Heart left ventricle (tissue), 13 donors: ENCODE measurements at regions not wholly inside any gene's neighbourhood (a gene's known extent, or its start where the extent isn't known, plus 50 kb on each side); places are given as distances from the start of the nearest gene placed in this dataset.

Source experiments
- POLR2A ChIP-seq, 2 donors: fragments of 450-650 bp; IDR thresholded peaks; one replicate each; pipeline ENCODE4 v1.6.1; 2017; ENCODE audit warnings: antibody characterized with exemption in 2 of 2, mild to moderate bottlenecking in 2 of 2, moderate library complexity in 2 of 2
- TF ChIP-seq, protein P1 (sequence below), 12 donors: fragments of 200-600 bp; sonication (generic) in 4 of 12; IDR thresholded peaks; one replicate each; pipeline versions ENCODE4 v1.5.0 to v1.8.0; 2018 to 2022; ENCODE audit warnings: antibody characterized with exemption in 12 of 12, mild to moderate bottlenecking in 5 of 12
- donor health status: ischemic (EF 13 %, LVEDD 7.1; RV severe dilation, severe dysfunction).
- donor health status: DM: no; HTN: yes; CAD: no.
- donor health status: DM: no; HTN: no; CAD: no.
- donor health status: ischemic (EF 25% LVEDD 6.9; RV normal size, moderate dysfunction).
- donor health status: ischemic (EF 25% LVEDD 5.7; RV mildly dilated, moderate dysfunction).
- donor health status: ischemic (EF 35%, LVEDD 5.7; RV mildly dilated, moderate dysfunction).
- donor health status: nonischemic (EF 11% LVEDD 7.7; RV severe dilation, severe dysfunction).
- donor health status: DM: yes; HTN: yes; CAD: no.
- donor health status: PGD.
- donor health status: ischemic (EF 29% LVEDD 5.4; RV normal size, mild dysfunction).
- donor health status: nonischemic (EF 23%, LVEDD 6.1; RV moderate dilation, normal function).

- TF ChIP-seq, protein P1, sequence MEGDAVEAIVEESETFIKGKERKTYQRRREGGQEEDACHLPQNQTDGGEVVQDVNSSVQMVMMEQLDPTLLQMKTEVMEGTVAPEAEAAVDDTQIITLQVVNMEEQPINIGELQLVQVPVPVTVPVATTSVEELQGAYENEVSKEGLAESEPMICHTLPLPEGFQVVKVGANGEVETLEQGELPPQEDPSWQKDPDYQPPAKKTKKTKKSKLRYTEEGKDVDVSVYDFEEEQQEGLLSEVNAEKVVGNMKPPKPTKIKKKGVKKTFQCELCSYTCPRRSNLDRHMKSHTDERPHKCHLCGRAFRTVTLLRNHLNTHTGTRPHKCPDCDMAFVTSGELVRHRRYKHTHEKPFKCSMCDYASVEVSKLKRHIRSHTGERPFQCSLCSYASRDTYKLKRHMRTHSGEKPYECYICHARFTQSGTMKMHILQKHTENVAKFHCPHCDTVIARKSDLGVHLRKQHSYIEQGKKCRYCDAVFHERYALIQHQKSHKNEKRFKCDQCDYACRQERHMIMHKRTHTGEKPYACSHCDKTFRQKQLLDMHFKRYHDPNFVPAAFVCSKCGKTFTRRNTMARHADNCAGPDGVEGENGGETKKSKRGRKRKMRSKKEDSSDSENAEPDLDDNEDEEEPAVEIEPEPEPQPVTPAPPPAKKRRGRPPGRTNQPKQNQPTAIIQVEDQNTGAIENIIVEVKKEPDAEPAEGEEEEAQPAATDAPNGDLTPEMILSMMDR (IDR thresholded peaks at IDR 0.05): no peak
- no peak for TF ChIP-seq POLR2A (IDR thresholded peaks at IDR 0.05)
Measured at GRCh38 chr1:219670426-219671149, 57.7 kb upstream of the ZC3H11B start.
